HEK293T (cell line): ENCODE measurements at regions not wholly inside any gene's neighbourhood (a gene's known extent, or its start where the extent isn't known, plus 50 kb on each side); places are given as distances from the start of the nearest gene placed in this dataset.

Experiments used
- CTCF ChIA-PET: fragments of 350-600 bp; formaldehyde crosslinking; extraction: SDS; loops from one replicate; lab custom pipeline; 2021; ENCODE audit warnings: antibody characterized with exemption, inconsistent platforms; lab: Yijun Ruan, JAX
- POLR2A ChIA-PET: fragments of 350-600 bp; formaldehyde crosslinking; extraction: SDS; loops from one replicate; lab custom pipeline; 2020; ENCODE audit warnings: antibody characterized with exemption, inconsistent platforms; lab: Yijun Ruan, JAX
- DNase-seq: peaks from one replicate; pipeline ENCODE4 v3.0.0; 2012; ENCODE audit warnings: mixed read lengths; ENCODE audit errors: extremely low spot score
- ARNT ChIP-seq: fragments of 450-650 bp; IDR thresholded peaks from 2 replicates; pipeline ENCODE4 v1.6.1; 2017; ENCODE audit warnings: mild to moderate bottlenecking
- BHLHE40 ChIP-seq: fragments of 450-650 bp; IDR thresholded peaks from 2 replicates; pipeline ENCODE4 v1.6.1; 2016; ENCODE audit warnings: mild to moderate bottlenecking, moderate library complexity, borderline replicate concordance
- CTBP1 ChIP-seq: fragments of 450-650 bp; IDR thresholded peaks from 2 replicates; pipeline ENCODE4 v1.6.1; 2016; ENCODE audit warnings: borderline replicate concordance
- ELF4 ChIP-seq: fragments of 450-650 bp; IDR thresholded peaks from 2 replicates; pipeline ENCODE4 v1.6.1; 2017; ENCODE audit warnings: antibody characterized with exemption
- FOXA1 ChIP-seq: fragments of 450-650 bp; IDR thresholded peaks from 2 replicates; pipeline ENCODE4 v1.6.1; 2016; ENCODE audit warnings: mild to moderate bottlenecking
- FOXK2 ChIP-seq: fragments of 450-650 bp; IDR thresholded peaks from 2 replicates; pipeline ENCODE4 v1.6.1; 2016; ENCODE audit warnings: mild to moderate bottlenecking
- FOXM1 ChIP-seq: fragments of 450-650 bp; IDR thresholded peaks from 2 replicates; pipeline ENCODE4 v1.6.1; 2017; ENCODE audit warnings: mild to moderate bottlenecking, borderline replicate concordance
- HDGF ChIP-seq: fragments of 450-650 bp; IDR thresholded peaks from 2 replicates; pipeline ENCODE4 v1.6.1; 2017; ENCODE audit warnings: antibody characterized with exemption, borderline replicate concordance
- L3MBTL2 ChIP-seq: fragments of 450-650 bp; conservative IDR thresholded peaks from 2 replicates; pipeline ENCODE4 v1.6.1; 2016; ENCODE audit warnings: mild to moderate bottlenecking
- LEF1 ChIP-seq: fragments of 450-650 bp; IDR thresholded peaks from 2 replicates; pipeline ENCODE4 v1.6.1; 2017; ENCODE audit warnings: mild to moderate bottlenecking, borderline replicate concordance
- NFRKB ChIP-seq: fragments of 450-650 bp; IDR thresholded peaks from 2 replicates; pipeline ENCODE4 v1.6.1; 2016; ENCODE audit warnings: mild to moderate bottlenecking, moderate library complexity
- SP1 ChIP-seq: fragments of 450-650 bp; IDR thresholded peaks from 2 replicates; pipeline ENCODE4 v1.6.1; 2017
- SUZ12 ChIP-seq: fragments of 450-650 bp; IDR thresholded peaks from 2 replicates; pipeline ENCODE4 v1.6.1; 2016; ENCODE audit warnings: mild to moderate bottlenecking
- TARDBP ChIP-seq: fragments of 450-650 bp; IDR thresholded peaks from 2 replicates; pipeline ENCODE4 v1.6.1; 2016
- ZNF384 ChIP-seq: fragments of 450-650 bp; IDR thresholded peaks from 2 replicates; pipeline ENCODE4 v1.6.1; 2016
- TF ChIP-seq, protein P1 (sequence below): fragments of 450-650 bp; IDR thresholded peaks from 2 replicates; pipeline ENCODE4 v1.6.1; 2016

- no peak for DNase-seq
- ChIA-PET CTCF (interaction anchor here (0.7 to 3.4 kb wide), 4 partner anchors 26 to 1875 kb away, joined by 3 to 14 read pairs (median 5); no protein-coding TSS in a partner anchor), POLR2A (interaction anchor here (0.7 to 2.0 kb wide), 4 partner anchors 16 to 102 kb away, joined by 3 to 9 read pairs (median 7); no protein-coding TSS in a partner anchor)
- TF ChIP-seq SUZ12 (no peak), TARDBP (no peak), LEF1 (no peak), NFRKB (no peak)
Measured at GRCh38 chr1:30808067-30808662, 50.6 kb upstream of the LAPTM5 start.

- ChIA-PET POLR2A (interaction anchor here (0.7 to 1.8 kb wide), 3 partner anchors 16 to 102 kb away, joined by 3 to 7 read pairs (median 7); no protein-coding TSS in a partner anchor), CTCF (interaction anchor here (0.7 to 3.4 kb wide), 3 partner anchors 25 to 1874 kb away, joined by 3 to 14 read pairs (median 6); no protein-coding TSS in a partner anchor)
- peak; percentile 51 for DNase-seq
- TF ChIP-seq NFRKB: no peak
- TF ChIP-seq L3MBTL2: no peak; the same call in 1 of the 2 replicates
- TF ChIP-seq LEF1: no peak
- no peak for TF ChIP-seq SP1
- no peak for TF ChIP-seq TARDBP
- TF ChIP-seq BHLHE40: no peak
- no peak for TF ChIP-seq CTBP1
- no peak for TF ChIP-seq ZNF384
- TF ChIP-seq FOXM1: no peak
- TF ChIP-seq ELF4: no peak
- TF ChIP-seq ARNT: no peak
- no peak for TF ChIP-seq FOXA1
- no peak for TF ChIP-seq SUZ12
- TF ChIP-seq, protein P1, sequence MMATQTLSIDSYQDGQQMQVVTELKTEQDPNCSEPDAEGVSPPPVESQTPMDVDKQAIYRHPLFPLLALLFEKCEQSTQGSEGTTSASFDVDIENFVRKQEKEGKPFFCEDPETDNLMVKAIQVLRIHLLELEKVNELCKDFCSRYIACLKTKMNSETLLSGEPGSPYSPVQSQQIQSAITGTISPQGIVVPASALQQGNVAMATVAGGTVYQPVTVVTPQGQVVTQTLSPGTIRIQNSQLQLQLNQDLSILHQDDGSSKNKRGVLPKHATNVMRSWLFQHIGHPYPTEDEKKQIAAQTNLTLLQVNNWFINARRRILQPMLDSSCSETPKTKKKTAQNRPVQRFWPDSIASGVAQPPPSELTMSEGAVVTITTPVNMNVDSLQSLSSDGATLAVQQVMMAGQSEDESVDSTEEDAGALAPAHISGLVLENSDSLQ: no peak
- TF ChIP-seq HDGF: no peak
- no peak for TF ChIP-seq FOXK2
Measured at GRCh38 chr1:30807318-30808066, 49.9 kb upstream of the LAPTM5 start.
